Left ventricle myocardium inferior (tissue), 1 donor: ENCODE measurements at regions not wholly inside any gene's neighbourhood (a gene's known extent, or its start where the extent isn't known, plus 50 kb on each side); places are given as distances from the start of the nearest gene placed in this dataset.

Experiments used
- DNase-seq: peaks from one replicate; pipeline ENCODE4 v3.0.0-alpha.2; 2020
- H3K27ac ChIP-seq: fragments of 200-600 bp; replicated peaks from 2 replicates; pipeline ENCODE4 v1.8.0; 2021
- H3K27me3 ChIP-seq: fragments of 200-600 bp; 2 replicates; pipeline ENCODE4 v1.8.0; 2021; ENCODE audit warnings: low read depth
- H3K36me3 ChIP-seq: fragments of 200-600 bp; 2 replicates; pipeline ENCODE4 v1.8.0; 2021
- H3K4me1 ChIP-seq: fragments of 200-600 bp; 2 replicates; pipeline ENCODE4 v1.8.0; 2021
- H3K4me3 ChIP-seq: fragments of 200-600 bp; 2 replicates; pipeline ENCODE4 v1.8.0; 2021; ENCODE audit warnings: mild to moderate bottlenecking, moderate library complexity
- H3K9me3 ChIP-seq: fragments of 200-600 bp; replicated peaks from 2 replicates; pipeline ENCODE4 v1.8.0; 2021
- intact Hi-C: fragments of 100-400 bp; cut with micrococcal nuclease; formaldehyde crosslinking; loops from one replicate; pipeline ENCODE4 v1.11.0; 2022
- TF ChIP-seq, protein P1 (sequence below): fragments of 200-600 bp; IDR thresholded peaks from 2 replicates; pipeline ENCODE4 v1.8.0; 2021; ENCODE audit warnings: antibody characterized with exemption, mild to moderate bottlenecking, borderline replicate concordance
- donor health status: DM: no; HTN: yes; CAD: no; lungs with severe emphysema.

DNA sequence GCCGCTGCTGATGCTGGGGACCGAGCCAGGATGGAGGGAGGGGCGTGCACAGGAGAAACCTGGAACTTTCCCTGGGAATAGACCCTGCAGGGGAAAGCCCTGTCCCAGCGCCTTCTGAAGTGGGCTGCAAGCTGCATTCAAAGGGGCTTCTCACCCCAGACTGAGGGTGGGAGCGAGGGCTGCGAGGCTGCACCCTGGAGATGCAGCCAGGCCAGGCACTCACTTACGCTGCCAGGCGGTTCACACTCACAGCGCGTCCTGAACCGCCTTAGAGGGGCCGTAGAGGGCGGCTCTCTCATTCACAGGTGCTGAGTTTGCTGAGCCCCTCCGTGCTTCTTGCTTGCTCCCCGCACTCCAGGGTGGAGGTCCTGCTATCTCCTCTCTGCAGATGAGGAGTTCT lies 208.5 kb upstream of the C14orf180 start:
- no peak overlapping the region for H3K4me3 ChIP-seq
- H3K27me3 ChIP-seq, result peaks cover 61% of the 10 kb centered on the region
- no peak for DNase-seq
- no peaks in the 10 kb centered on the region for H3K36me3 ChIP-seq
- no peak overlapping the region for H3K27ac ChIP-seq
- H3K4me1 ChIP-seq, result no peaks in the 10 kb centered on the region
- intact Hi-C loops, result no loop called here
- H3K9me3 ChIP-seq, result no peaks in the 10 kb centered on the region
- TF ChIP-seq, protein P1, sequence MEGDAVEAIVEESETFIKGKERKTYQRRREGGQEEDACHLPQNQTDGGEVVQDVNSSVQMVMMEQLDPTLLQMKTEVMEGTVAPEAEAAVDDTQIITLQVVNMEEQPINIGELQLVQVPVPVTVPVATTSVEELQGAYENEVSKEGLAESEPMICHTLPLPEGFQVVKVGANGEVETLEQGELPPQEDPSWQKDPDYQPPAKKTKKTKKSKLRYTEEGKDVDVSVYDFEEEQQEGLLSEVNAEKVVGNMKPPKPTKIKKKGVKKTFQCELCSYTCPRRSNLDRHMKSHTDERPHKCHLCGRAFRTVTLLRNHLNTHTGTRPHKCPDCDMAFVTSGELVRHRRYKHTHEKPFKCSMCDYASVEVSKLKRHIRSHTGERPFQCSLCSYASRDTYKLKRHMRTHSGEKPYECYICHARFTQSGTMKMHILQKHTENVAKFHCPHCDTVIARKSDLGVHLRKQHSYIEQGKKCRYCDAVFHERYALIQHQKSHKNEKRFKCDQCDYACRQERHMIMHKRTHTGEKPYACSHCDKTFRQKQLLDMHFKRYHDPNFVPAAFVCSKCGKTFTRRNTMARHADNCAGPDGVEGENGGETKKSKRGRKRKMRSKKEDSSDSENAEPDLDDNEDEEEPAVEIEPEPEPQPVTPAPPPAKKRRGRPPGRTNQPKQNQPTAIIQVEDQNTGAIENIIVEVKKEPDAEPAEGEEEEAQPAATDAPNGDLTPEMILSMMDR, result no peak

DNA sequence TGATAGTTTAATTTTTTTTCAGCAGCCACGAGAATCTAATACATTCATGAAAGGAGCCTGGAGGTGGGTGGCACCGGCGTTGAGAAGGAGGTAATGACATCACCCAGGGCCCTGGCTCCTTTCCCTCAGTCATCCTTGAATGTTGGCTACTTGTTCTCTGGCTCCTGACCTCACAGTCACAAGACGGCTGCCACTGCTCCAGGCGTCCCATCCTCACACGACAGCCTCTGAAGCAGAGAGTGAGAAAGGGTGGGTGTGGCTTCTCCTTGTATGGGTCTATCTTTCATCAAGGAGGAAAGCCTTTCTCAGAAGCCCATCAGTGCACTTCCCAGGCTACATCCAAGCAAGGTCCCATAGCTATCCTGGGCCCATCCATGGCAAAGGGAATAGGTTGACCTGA lies 207.6 kb upstream of the C14orf180 start:
- Histone ChIP-seq H3K9me3 (no peaks in the 10 kb centered on the region), H3K36me3 (no peaks in the 10 kb centered on the region), H3K27ac (no peak overlapping the region), H3K4me1 (no peaks in the 10 kb centered on the region), H3K4me3 (no peak overlapping the region), H3K27me3 (peaks cover 67% of the 10 kb centered on the region)
- DNase-seq, result no peak
- TF ChIP-seq, protein P1, result no peak
- intact Hi-C loops, result no loop called here

DNA sequence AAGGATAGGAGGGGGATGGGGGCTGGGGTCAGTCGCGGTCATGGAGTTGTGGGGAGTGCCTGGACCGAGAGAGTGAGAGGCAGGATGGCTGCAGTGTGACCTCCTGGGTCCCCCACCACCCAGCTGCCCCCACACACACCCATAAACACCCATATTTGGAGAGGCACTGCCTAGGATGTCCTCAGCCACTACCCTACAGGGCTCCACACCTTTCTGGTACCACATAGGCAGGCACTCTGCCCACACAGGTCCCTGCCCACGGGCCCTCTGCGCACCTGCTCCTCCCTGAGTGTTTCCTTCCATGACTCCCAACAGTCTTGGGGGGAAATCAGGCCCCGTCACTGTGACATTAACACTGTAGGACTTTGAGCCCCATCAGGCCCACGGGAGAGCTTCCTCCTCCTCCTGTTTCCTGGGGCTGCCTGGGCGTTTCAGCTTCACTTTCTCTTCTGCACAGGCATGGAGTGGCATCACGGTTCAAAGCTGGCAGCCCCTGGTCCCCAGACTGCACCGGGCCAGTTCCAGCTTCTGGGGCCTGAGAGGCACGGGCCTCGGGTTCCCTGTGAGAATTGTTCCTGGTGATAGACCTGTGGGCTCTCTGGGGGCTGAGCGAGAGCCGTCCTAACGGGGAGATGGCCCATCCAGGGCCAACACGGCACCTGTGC lies 207.0 kb upstream of the C14orf180 start:
- DNase-seq, result no peak
- no peaks in the 10 kb centered on the region for H3K4me1 ChIP-seq
- no peak overlapping the region for H3K27ac ChIP-seq
- H3K4me3 ChIP-seq, result no peak overlapping the region
- peaks cover 73% of the 10 kb centered on the region for H3K27me3 ChIP-seq
- no peaks in the 10 kb centered on the region for H3K9me3 ChIP-seq
- intact Hi-C loops, result no loop called here
- H3K36me3 ChIP-seq, result no peaks in the 10 kb centered on the region
- TF ChIP-seq, protein P1, result no peak

DNA sequence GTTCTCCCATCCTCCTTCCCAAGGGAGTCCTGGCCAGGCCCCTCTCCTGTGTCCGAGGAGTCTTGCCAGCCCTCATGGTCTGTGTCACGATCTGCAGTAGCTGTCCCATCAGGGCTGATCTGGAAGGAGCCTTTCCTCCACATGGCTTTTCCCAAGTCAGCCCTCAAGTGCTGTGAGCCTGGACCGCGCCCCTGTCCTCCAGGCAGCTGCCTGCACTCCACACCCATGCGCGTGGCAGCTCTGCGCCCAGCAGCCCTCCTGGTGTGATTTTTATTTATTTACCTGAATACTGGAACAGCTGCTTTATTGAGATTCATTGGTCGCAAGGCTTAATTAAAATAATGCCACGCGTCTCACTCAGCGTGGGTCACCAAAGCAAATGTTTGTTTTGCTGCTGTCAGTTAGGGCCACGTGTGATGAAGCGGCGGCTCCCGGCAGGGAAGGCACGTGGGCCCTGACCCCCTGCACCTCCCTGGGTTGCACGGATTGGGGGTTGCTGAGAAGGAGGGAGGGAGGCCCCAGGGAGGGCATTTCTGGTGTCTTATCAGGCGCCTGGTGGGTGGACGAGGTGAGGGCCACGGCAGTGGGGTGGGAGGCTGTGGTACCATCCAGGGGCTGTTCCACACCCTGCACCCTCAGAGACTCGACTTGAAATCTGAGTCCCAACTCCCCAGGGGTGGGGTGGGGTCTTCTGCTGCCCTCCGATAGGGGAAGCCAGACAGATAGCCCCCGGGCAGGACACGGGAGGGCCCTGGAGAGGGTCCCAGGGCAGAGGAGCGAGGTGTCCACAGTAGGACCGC lies 206.3 kb upstream of the C14orf180 start:
- H3K36me3 ChIP-seq, result no peaks in the 10 kb centered on the region
- H3K9me3 ChIP-seq, result no peaks in the 10 kb centered on the region
- H3K4me1 ChIP-seq, result no peaks in the 10 kb centered on the region
- H3K4me3 ChIP-seq, result no peak overlapping the region
- no peak overlapping the region for H3K27ac ChIP-seq
- intact Hi-C loops, result no loop called here
- peaks cover 77% of the 10 kb centered on the region for H3K27me3 ChIP-seq
- no peak for DNase-seq
- TF ChIP-seq, protein P1, result no peak

DNA sequence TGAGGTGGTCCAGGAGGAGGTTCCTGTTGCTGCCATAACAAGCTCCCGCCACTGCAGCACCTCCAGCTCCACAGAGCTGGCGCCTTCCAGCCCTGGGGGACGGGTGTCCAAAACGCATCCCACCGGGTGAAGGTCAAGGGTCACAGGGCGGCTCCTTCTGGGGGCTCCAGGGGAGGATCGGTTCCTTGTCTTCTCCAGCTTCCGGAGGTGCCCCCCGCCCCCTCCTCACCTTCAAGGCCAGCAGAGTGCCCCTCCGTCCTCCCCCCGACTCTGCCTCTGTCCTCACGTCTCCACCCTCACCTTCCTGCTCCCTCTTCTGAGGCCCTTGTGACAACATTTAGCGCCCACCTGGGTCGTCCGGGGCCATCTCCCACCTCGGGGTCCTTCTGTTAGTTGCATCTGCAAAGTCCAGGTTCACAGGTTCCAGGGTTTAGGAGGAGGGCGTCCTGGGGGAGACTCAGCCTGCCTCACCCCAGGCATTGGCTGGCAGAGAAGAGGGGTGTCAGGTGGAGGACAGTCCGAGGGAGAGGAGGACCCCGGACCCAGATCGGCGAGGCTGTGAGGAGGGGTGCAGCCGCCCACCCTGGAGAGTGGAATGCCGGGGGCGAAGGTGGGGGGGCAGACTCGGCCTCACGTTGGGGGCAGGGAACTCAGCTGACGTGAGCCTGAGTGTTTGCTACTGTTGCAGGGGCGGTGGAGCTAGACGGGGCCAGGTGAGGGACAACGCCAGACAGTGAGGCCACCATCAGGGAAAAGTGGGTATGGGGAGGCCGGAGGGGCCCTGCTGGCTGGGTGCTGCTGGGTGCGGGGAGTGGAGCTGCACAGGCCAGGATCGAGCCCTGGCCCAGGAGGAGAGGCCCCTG lies 205.5 kb upstream of the C14orf180 start:
- intact Hi-C loops, result no loop called here
- TF ChIP-seq, protein P1, result no peak
- Histone ChIP-seq H3K4me1 (no peaks in the 10 kb centered on the region), H3K27ac (no peak overlapping the region), H3K9me3 (peaks cover under 1% of the 10 kb centered on the region), H3K4me3 (no peak overlapping the region), H3K36me3 (no peaks in the 10 kb centered on the region), H3K27me3 (peaks cover 77% of the 10 kb centered on the region)
- no peak for DNase-seq
